Brain microvascular endothelial cell (primary cell): ENCODE measurements at regions not wholly inside any gene's neighbourhood (a gene's known extent, or its start where the extent isn't known, plus 50 kb on each side); places are given as distances from the start of the nearest gene placed in this dataset.
A peak's percentile ranks its signal among the peaks of the same experiment; 100 is the strongest.

Source experiments
- DNase-seq: peaks from one replicate; pipeline ENCODE4 v3.0.0-alpha.2; 2020
- H3K27ac ChIP-seq: fragments of 250-450 bp; sonication (Bioruptor Pico); 2 replicates; pipeline ENCODE4 v1.5.1; 2020; ENCODE audit warnings: mild to moderate bottlenecking, moderate library complexity
- H3K27me3 ChIP-seq: fragments of 250-450 bp; sonication (Bioruptor Pico); replicated peaks from 2 replicates; pipeline ENCODE4 v1.5.1; 2020; ENCODE audit warnings: mild to moderate bottlenecking
- H3K36me3 ChIP-seq: fragments of 250-450 bp; sonication (Bioruptor Pico); replicated peaks from 2 replicates; pipeline ENCODE4 v1.5.1; 2020; ENCODE audit warnings: mild to moderate bottlenecking
- H3K4me3 ChIP-seq: 2 replicates; pipeline ENCODE4 v1.5.1; 2011; ENCODE audit warnings: low read depth, mild to moderate bottlenecking, control low read depth, low read length, moderate library complexity
- in situ Hi-C: cut with HindIII; loops from 2 replicates; pipeline ENCODE4 v1.10.0; 2017; ENCODE audit warnings: low sequenced_read_pairs, low pct_ligation_motif_present
- TF ChIP-seq, protein P1 (sequence below): IDR thresholded peaks from 2 replicates; pipeline ENCODE4 v1.5.1; 2011; ENCODE audit warnings: low read depth, mild to moderate bottlenecking, moderate library complexity, low read length, control low read depth, inconsistent platforms; ENCODE audit errors: missing control alignments

DNA sequence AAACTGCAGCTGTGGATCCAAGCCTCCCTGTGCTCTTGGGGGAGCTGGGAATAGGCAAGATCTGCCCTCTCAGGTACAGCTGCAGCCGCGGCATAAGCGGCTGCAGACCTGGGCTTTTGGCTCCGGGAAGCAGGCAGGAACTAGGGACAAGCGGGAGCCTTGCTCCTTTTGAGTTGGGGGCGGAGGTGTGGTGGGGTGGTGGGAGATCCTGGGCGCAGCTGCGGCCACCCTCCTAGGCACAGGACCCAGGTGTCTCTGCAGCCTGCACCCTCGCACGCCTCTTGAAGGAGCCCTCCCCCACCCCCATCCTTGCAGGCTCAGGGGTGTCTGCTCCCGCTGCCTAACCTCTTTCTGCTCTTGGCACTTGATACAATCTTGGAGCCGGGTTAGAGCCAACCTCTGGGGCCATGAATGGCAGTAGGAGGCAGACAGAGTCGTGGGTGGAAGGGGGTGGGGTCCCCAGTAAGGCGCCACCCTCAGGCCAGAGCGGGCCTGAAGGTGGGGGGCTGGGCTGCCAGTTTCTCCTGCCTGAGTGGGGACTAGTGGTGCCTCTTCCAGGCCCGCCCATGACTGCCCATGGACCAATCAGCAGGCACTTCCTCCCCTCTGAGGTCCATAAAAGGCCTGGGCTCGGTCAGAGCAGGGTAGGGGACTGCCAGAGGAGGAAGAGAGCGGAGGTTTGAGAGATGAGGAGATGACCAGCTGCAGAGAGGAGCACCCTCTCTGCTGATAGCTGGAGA, 267.6 kb upstream of the TNC start:
- Histone ChIP-seq H3K27ac (no peak overlapping the region), H3K27me3 (no peaks in the 10 kb centered on the region), H3K36me3 (no peaks in the 10 kb centered on the region), H3K4me3 (no peak overlapping the region)
- DNase-seq: no peak
- TF ChIP-seq, protein P1, sequence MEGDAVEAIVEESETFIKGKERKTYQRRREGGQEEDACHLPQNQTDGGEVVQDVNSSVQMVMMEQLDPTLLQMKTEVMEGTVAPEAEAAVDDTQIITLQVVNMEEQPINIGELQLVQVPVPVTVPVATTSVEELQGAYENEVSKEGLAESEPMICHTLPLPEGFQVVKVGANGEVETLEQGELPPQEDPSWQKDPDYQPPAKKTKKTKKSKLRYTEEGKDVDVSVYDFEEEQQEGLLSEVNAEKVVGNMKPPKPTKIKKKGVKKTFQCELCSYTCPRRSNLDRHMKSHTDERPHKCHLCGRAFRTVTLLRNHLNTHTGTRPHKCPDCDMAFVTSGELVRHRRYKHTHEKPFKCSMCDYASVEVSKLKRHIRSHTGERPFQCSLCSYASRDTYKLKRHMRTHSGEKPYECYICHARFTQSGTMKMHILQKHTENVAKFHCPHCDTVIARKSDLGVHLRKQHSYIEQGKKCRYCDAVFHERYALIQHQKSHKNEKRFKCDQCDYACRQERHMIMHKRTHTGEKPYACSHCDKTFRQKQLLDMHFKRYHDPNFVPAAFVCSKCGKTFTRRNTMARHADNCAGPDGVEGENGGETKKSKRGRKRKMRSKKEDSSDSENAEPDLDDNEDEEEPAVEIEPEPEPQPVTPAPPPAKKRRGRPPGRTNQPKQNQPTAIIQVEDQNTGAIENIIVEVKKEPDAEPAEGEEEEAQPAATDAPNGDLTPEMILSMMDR: no peak
- in situ Hi-C loops: no loop called here

DNA sequence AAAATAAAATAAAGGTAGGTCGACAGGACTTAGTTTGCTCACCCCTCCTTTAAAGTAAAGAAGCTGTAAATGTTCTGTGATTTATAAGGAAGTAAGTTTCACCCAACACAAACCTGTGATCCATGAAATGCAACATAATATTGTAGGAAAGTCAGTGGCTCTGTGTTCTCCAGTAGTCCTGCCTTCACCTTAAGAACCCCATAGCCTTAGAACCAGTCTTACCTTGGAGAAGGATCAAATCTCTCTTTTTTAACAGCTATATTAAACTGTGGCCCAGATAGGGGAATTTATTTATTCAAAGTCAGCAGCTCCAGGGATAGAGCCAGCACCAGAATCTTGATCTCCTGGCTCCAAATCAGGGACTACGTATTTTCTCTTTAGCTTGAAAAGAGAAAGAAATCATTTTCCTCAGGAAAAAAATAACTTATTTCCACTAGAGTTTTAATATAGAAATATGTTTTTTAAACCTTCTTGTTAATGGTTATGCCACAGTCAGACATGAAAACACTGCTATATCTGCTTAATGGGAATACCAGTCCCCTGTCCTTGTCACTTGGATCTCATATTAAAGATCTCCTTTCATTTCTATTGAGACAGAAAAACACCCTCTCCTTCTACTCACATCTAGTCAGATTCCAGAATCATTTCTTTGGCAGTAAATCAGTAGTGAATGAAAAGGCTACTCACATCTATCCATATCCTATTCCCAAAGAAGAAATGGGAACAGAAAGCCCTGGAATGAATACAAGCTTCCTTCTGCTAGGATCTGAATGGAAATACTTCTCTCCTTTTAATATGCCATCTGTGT, 269.2 kb upstream of the TNC start:
- Histone ChIP-seq H3K27me3 (no peaks in the 10 kb centered on the region), H3K27ac (no peak overlapping the region), H3K4me3 (no peak overlapping the region), H3K36me3 (no peaks in the 10 kb centered on the region)
- DNase-seq: no peak
- in situ Hi-C loops: no loop called here
- TF ChIP-seq, protein P1: no peak

DNA sequence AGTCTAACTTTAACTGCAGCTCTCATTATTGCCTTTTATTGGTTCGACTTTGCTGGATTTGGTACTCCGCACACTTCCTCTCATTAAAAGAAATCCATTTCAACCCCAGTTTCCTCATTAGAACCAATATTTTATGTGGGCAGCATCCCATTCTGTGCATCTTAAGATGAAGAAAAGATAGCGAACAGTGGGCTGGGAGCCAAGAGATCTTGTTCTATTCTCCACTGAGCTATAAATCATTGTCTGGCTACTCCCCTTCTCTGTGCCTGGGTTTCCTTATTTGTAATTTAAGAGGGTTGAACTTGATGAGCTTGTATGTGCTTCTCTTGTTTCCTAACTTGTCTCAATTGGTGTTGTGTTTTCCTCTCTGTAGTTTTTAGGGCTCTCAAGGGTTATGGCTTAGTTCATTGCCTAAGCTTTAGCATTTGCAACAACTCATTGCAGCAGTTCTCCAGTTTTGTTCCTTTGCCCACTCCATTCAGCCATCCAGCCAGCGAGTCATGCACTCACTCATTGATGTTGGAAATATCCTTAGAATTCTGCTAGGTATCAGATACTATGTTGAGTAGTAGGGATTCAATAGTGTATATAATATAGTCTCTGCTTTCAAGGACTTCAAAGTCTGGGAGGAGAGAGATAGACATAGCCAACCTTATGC, 273.3 kb upstream of the TNC start:
- Histone ChIP-seq H3K36me3 (no peaks in the 10 kb centered on the region), H3K27me3 (no peaks in the 10 kb centered on the region), H3K4me3 (no peak overlapping the region), H3K27ac (no peak overlapping the region)
- TF ChIP-seq, protein P1: no peak
- no peak for DNase-seq
- in situ Hi-C loops: no loop called here

DNA sequence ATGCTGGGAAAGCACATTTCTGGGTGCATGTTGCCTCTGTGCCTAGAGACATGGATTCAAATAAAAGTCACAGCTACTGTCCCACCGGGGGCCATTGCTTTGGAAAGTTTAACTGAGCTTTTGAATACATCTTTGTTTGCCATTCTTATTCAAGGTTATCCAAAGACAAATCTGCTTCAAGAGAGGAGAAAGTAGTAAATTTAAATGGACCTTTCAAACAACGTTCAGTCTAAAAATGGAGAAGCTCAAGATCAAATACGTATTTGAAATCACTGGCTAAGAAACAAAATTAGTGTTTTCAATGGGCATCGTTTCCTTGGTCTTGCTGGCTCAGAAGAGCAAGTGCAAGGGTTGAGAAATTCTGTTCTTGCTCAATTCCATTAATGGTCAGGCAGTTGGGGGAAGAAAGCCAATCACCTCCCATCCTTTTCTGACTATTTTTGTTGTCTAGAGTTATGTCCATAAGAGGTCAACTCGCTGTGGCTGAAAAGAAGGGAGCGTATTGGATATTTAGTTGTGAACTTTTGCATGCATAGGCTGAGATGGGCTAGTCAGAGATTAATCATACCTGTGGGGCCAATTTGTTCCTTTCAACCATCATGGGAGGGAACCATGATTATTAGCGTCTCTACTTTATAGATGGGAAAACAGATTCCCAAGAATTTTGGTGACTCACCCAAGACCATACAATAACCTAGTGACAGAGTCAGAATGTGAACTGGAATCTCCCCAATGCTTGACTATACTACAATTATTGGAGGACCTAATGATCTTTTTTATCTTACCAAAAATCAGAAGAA, 276.2 kb upstream of the TNC start:
- Histone ChIP-seq H3K4me3 (no peak overlapping the region), H3K27me3 (no peaks in the 10 kb centered on the region), H3K27ac (peak overlapping the region; percentile 17), H3K36me3 (no peaks in the 10 kb centered on the region)
- in situ Hi-C loops: no loop called here
- TF ChIP-seq, protein P1: no peak
- DNase-seq: no peak

DNA sequence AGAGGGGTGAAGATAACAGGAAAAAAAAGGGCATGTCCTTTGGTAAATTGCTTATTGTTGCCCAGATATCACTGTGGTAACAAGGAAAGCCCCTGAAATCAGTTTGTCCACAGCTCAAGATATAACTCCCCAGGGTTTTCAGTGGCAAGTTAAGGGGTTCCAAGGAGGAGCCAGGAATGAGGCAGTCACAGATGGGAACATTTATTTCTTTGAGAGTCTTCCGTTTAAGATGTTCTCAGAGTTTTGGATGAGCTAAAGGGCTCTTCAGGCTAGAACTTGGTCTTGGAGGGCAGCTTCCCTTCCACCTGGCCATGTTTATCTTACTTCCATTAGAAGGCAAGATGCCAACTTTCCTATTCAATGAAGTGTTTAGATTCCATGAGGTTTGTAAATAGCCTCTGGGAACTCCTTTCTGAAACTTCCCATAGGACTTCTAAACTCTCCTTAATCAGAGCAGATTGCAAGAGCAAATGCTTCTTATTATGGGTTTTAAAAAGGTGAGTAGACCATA, 277.6 kb upstream of the TNC start:
- TF ChIP-seq, protein P1: no peak
- Histone ChIP-seq H3K4me3 (no peak overlapping the region), H3K27me3 (no peaks in the 10 kb centered on the region), H3K27ac (peak overlapping the region; percentile 59), H3K36me3 (no peaks in the 10 kb centered on the region)
- DNase-seq: peak; percentile 54
- in situ Hi-C loops: no loop called here
